Kidney epithelial cell (primary cell): ENCODE measurements at regions not wholly inside any gene's neighbourhood (a gene's known extent, or its start where the extent isn't known, plus 50 kb on each side); places are given as distances from the start of the nearest gene placed in this dataset.

Source experiments
- DNase-seq: peaks from one replicate; pipeline ENCODE4 v3.0.0-alpha.2; 2010; ENCODE audit warnings: low read depth
- H3K27me3 ChIP-seq: 2 replicates; pipeline ENCODE4 v1.6.0; 2011; ENCODE audit warnings: low read length; ENCODE audit not compliant: control insufficient read depth, insufficient read depth
- H3K36me3 ChIP-seq: 2 replicates; pipeline ENCODE4 v1.5.1; 2011; ENCODE audit warnings: low read length; ENCODE audit not compliant: control insufficient read depth, insufficient read depth
- H3K4me3 ChIP-seq: 2 replicates; pipeline ENCODE4 v1.5.1; 2011; ENCODE audit warnings: low read depth, mild to moderate bottlenecking, control low read depth, low read length
- CTCF ChIP-seq: IDR thresholded peaks from 2 replicates; pipeline ENCODE4 v1.5.1; 2011; ENCODE audit warnings: mild to moderate bottlenecking, moderate library complexity, low read length, control low read depth, inconsistent platforms; ENCODE audit not compliant: insufficient read depth, poor library complexity, severe bottlenecking

- TF ChIP-seq CTCF: no peak
These were observed 67.9 kb downstream of the RHOB start for GRCh38 chr2:20514596-20515269.

GRCh38 chr2:20515290-20516220 lies 68.7 kb downstream of the RHOB start:
- Histone ChIP-seq H3K27me3 (no peaks in the 10 kb centered on the region), H3K36me3 (no peaks in the 10 kb centered on the region), H3K4me3 (no peak overlapping the region)
- no peak for TF ChIP-seq CTCF
- no peak for DNase-seq

More at GRCh38 chr2:20514596-20515269, 67.9 kb downstream of the RHOB start:
- Histone ChIP-seq H3K4me3 (no peak overlapping the region), H3K27me3 (no peaks in the 10 kb centered on the region), H3K36me3 (no peaks in the 10 kb centered on the region)
- DNase-seq: peak; percentile 93

GRCh38 chr2:20516291-20516645 lies 69.4 kb downstream of the RHOB start:
- TF ChIP-seq CTCF: no peak
- DNase-seq: no peak
- Histone ChIP-seq H3K4me3 (no peak overlapping the region), H3K27me3 (no peaks in the 10 kb centered on the region), H3K36me3 (no peaks in the 10 kb centered on the region)

- Histone ChIP-seq H3K36me3 (no peaks in the 10 kb centered on the region), H3K27me3 (no peaks in the 10 kb centered on the region), H3K4me3 (no peak overlapping the region)
- no peak for DNase-seq
- no peak for TF ChIP-seq CTCF
These were observed 69.9 kb downstream of the RHOB start for GRCh38 chr2:20516646-20517341.

- H3K4me3 ChIP-seq: no peak overlapping the region
- no peaks in the 10 kb centered on the region for H3K36me3 ChIP-seq
- TF ChIP-seq CTCF: no peak
- H3K27me3 ChIP-seq: no peaks in the 10 kb centered on the region
- no peak for DNase-seq
These were observed 72.4 kb downstream of the RHOB start for GRCh38 chr2:20519309-20519708.
